HG02973 (cell line): ENCODE measurements at regions not wholly inside any gene's neighbourhood (a gene's known extent, or its start where the extent isn't known, plus 50 kb on each side); places are given as distances from the start of the nearest gene placed in this dataset.
A peak's percentile ranks its signal among the peaks of the same experiment; 100 is the strongest.

ENCODE experiments used
- ATAC-seq: cut with Tn5 transposase; IDR thresholded peaks from one replicate; pipeline ENCODE4 v1.9.1; 2021; ENCODE audit warnings: moderate library complexity; ENCODE audit not compliant: unreplicated experiment

DNA sequence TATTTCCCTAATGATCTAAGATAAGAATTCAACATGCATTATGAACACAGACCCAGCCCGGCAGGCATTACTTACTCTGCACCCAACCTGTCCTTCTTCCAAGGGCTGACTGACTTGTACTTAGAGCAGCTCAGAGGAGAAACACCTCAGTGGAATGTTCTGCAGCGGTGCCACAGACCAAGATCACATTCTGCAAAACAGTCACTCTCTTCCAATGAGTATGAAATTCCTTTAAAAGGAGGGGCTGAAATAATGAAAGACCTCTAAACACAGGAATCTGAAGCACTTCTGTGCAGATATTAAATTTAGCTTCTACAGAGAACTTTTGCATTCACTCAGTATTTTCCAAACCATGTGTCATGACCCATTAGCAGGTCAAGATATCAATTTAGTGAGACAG lies 172.9 kb downstream of the ZDHHC21 start:
- no peak for ATAC-seq

DNA sequence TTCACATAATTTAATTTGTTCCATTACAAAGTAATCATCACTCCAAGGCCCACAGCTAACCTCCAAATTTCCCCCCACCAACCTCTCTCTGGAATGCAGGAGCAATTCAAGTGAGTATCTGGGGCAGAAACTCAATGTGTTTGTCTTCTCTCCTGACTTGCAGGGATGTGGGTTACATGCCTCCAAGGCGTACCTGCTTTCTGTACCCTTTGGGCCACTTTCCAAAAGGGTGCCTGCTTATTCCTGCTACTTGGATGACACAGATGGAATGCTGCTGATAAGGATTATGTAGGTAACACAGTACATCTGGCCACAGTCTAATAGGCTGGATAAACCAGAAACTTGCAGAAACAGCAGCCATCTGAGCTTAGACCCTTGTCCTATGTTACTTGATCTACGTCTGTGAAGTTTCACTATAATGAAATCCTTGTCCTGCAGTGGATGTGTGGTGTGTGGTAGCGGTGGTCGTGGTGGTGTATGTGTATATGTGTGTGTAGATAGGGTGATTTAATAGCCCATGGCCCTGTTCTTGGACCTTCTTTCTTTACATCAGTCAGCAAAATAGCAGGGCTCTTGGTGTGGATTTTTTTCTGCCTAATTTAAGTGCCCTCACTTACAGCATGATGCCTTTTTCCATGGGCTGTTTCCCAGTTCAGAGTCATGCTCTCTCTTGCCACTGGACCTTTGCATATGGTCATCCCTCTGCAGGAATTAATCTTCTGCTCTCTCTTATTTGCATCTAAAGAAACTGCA lies 175.9 kb downstream of the ZDHHC21 start:
- no peak for ATAC-seq

DNA sequence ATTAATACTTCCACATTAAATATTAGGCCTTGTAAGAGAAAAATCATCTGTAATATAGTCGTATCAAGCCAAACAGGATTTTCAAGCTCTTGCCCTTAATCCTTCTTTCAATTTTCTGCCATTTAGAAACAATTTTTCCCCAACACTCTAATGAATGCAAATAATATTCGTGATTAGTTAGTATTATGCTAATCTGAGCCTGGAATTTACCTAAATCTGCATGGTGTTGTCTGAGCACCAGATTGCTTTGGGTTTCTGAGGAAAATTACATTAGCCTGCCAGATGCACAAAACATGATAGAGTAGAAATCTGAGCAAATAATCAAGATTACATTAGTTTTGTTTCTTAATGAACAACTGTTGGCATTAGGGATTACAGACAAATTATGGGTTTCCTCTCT lies 176.6 kb downstream of the ZDHHC21 start:
- no peak for ATAC-seq

DNA sequence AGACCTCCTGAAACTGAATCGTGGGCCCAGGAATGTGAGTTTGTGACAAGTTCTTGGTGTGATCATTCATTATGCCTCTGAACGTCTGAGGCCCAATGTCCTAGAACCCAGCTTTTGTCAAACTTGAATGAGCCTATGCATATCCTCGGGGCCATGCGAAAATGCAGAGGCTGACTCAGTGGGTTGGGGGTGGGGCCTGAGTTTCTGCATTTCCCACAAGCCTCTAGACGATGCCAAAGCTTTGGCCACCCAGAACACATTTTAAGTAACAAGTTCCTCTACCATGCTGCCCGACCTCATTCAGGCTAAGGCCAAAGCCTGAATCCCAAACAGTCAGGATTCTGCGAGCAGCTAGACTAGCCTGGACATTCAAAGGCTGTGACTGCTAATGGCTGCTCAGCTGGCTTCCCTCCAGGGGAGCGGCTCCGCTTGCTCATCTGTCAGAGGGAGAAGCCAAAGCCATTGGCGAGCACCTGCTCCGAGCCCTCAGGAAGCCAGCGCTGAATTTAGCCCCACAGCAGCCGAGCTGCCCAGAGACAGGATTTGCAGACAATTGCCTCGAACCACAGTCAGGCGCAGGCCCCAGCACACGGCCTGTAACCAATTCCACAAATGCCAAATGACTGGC lies 177.5 kb downstream of the ZDHHC21 start:
- ATAC-seq: no peak

DNA sequence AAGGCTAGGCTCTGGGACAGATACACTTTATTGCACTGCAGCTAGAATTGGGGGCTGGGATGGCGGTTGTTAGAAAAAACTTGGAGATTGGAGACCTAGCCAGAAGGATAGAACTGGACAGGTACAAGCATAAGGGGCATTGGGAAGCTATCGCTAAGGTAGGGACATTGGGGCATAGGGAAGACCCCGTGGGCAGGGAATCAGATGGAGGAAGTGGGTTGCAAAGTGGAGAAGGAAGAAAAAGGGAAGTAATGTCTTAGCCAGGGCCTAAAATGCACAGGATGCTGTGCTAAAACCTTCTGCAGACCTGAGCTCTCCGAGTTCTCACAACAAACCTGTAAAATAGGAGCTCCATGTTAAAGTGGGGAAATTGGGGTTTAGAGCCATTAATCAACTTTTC lies 178.2 kb downstream of the ZDHHC21 start:
- ATAC-seq: no peak

DNA sequence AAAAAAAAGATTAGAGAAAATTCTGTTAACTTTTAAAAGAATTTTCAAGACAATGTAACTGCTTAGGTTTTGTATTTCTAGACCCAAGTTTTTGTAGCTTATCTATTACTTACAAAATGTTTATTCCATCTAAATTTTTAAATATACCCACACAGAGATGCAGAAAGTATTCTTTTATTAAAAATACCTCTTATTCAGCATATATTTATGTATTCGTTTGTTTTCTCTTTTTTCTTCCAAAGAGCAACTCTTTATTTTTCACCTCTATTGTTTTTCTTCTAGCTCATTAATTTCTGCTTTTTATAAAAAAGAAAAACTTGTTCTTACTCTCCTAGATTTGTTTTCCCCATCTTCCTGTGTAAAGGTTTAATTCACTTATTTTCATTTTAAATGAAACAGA lies 180.3 kb downstream of the ZDHHC21 start:
- no peak for ATAC-seq

DNA sequence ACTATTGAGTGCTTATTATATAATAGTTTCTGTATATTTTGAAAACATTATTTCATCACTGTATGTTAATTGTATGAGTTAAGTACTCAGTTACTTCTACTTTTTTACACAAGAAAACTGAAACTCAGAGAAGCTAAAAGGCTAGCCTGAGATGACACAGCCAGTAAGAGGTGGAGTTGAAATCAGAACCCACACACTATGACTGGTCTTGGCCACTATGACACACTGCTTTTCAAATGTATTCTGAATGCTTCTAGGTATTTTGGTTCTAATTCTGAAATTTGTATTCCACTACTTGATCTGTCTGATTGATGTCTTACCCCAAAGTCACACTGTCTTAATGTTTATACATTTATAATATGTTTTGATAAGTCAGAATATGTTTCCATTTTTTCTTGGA lies 181.8 kb downstream of the ZDHHC21 start:
- peak; percentile 89 for ATAC-seq

DNA sequence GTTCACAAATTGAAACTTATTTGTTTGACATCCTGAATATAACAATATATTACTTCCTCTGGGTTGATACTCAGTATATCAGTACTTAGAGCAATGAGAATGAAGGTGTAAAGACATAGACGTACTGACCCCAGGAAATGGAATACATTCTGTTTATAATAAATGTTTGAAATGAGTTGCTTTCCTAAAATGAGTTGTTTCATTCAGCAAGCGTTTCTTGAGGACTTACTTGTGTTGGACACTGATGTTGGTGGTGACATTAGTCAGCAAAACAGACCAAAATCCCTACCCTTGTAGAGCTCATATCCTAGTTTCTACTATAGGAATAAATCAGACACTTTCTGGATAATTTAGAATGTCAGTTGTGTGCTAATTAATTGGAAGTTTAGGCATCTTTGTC lies 184.3 kb downstream of the ZDHHC21 start:
- ATAC-seq: no peak

DNA sequence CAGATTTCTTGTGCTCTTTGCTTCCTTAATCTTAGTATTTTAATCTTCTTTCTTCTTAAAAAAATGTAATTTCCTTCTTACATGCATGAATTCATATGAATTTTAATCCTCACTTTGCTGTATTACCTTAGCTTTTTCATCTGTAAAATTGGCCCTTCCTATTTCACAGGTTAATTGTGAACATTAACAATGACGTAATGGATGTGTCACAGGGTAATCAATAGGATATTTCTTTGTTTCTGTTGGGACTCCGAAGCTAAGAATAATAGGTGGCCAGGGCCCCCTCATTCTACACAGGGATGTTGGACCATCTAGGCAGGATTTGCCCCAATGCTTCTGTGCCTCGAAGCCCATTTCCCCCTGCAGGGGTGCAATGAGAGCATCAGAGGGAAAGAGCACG lies 187.4 kb upstream of the NFIB start:
- ATAC-seq: no peak

DNA sequence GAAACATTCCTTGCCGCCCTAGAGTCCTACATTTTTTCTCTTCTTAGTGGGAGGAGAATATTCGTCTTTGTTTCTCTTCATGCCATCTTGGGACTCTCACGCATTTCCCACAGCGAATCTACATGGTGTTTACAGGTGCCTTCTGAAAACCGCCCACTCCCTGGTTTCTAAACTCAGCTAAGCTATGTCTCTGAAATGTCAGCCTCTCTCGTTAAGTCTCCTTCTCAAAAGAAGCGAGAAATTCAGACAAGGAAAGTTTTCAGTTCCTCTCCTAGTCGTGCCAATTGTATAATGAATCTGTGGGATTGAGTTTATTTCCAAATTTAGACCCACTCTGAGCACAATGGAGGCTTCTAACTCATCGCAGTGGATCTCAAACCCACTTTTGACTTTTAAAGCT lies 186.8 kb upstream of the NFIB start:
- ATAC-seq: no peak

DNA sequence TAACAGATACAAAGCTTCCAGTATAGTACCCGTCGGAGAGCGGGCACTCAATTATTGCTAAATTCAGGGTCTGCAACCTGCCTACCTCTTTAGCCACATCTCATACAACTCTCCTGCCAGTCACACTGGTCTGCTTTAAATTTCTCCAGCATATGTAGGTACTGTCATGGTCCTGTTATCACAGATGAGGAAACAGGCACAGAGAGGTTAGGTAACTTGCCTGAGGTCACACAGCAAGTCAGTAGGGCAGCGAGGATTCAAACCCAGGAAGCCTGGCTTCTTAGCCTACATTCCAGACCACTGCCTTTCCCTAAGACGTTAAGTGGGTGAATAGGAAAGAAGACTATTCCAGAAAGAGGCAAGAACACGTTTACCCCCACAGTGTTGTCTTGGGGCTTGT lies 186.0 kb upstream of the NFIB start:
- ATAC-seq: no peak

DNA sequence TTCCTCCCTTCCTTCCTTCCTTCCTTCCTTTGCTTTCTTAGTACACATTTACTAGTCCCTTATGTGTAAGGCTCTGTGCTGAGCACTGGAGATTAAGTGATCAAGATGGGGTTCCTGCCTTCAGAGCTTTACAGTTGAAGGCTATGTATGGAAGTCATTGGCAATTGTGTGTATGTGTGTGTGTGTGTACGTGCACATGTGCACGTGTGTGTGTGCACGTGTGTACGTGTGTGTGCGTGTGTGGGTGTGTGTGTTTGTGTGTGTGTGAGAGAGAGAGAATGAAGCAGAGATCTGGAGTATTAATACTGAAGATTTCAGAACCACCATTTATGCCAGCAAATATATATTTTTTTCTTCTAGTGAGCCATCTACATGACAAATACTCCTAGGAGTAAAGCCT lies 184.9 kb upstream of the NFIB start:
- no peak for ATAC-seq

DNA sequence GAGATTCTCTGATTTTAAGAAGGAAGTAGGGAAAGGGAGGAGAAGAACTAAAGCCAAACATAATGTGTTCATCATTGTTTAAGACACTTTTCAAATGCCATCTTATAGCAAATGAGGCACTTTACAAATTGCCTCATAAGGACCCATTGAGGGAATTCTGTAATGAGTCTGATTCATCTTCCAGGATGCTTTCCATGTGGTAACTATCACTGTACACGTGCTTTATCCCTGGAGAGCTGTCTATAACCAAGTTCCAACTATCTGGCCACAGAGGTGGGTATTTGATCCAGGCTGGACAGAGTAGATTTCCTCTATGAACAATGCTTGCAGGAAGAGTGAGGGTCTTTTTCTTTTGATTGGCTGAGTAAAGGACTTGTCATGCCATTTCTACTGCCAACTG lies 183.5 kb upstream of the NFIB start:
- no peak for ATAC-seq

DNA sequence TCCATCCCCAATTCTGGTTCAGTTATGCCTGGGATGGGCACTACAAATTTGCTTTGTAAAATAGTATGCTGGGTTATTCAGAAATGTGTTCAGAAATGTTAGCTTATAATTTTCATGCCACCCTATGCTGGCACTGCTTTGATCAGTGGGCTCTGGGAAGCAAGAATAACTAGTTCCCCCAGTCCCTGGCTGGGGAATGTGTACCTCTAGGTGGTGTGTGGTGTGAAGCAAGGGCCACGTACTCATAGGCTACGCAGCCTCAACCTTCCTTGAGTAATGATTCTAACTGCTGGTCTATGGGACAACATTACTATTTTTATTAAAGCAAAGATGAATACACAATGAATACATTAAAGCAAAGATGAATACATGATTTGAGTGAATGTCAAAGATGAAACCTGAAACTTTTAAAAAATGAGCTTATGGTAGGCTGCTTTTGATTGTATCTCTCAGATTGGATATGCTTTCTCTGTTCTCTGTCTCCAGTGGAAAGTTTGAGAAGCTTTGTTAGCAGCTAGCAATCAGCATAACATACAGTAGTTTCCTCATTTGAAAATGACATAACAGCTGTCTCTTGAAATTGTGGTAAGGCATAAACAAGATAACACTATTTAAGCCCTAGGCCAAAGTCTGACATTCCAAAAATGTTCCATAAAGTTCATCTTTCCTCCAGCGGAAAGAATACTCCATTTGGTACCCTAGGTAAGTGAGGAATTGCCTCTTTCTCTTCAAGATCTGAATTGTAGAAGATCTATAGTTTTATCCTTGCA lies 174.7 kb upstream of the NFIB start:
- no peak for ATAC-seq

DNA sequence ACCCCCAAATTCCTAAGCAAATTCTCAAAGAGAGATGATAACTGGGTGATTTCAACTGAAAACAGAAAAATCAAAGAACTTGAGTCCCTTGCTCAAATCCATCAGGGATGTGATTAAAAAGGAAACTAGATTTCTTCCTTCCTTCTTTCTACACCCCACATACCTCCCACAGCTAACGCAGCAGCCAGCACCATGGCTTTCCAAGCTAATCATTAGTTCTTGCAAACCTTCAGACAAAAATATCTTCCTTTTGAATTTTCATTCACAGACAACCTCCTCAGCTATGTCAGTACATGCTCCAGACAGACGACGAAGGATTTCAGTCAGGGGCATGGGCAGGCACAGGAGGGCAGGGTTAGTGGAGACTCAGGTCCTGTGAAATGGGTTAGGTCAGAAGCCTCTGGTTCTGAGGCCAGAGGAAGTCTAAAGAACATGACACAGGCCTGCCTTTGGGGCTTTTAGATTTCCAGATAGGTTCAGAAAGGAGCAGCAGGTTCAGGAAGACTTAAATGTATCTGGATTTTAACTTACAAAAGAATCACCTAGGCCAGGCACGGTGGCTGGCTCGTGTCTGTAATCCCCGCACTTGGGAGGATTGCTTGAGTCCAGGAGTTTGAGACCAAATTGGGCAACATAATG lies 173.7 kb upstream of the NFIB start:
- ATAC-seq: no peak

DNA sequence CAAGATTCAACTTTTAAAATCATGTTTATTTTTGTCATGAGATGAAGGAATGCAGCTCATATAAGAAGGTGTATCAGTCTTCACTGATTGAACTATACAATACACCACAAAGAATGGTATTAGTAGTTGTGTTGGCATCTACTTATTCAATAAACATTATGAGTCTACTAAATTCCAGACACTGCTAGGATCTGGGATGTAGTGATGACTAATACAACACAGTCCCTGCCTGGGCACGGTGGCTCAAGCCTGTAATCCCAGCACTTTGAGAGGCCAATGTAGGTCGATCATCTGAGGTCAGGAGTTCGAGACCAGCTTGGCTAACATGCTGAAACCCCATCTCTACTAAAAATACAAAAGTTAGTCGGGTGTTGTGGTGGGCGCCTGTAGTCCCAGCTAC lies 171.4 kb upstream of the NFIB start:
- ATAC-seq: no peak

DNA sequence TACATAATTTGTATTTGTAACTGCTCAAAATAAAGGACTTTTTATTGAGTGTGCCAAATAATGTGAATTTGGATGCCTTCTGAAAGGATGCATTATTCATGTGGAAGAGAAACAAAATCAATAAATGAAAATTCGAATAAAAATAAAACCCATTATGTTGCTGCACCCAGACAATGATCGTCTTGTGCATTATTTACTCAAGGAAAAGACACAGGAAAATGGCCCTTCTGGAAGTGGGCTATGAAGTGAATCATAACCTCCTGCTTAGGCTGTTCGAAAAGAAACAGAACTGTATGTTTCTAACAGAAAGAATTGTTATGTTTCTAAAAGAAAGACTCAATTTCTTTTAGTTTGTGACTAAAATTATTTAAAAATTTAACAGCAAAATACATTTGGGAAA lies 168.9 kb upstream of the NFIB start:
- no peak for ATAC-seq

DNA sequence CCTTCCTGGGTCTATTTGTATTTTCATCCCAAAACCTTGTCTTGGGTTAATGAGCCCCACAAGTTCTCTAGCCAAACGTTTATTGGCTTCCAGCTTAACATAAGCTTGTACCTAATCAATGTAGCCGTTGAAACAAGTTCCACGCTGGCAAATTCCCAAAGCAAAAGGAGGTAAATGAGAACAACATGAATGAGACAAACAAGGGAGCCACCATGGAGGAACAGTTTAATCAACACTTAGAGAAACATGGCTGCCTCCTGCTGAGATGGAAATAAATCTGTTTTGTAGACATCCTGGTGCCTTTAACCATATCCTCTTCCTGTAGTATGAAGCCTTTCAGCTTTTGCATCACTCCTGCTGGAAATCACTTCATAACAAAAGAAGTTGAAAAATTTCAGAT lies 166.6 kb upstream of the NFIB start:
- no peak for ATAC-seq

DNA sequence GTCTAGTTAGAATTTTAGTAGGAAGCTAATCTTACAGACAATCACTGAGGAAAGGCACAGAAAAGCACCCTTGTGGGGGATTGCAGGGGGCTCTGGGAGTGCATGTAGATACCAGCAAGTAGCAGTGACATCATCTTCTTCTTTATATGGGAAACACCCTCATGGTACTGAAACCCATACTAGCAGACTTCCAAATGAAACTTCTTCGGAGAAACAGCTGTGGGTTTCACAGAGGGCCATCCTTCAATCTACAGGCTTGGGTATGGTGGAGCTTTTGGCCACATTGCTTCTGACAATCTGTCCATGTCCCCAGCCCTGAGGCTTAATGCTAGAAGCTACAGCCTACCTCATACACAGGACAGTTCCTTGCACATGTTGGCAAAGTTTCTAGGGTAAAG lies 165.2 kb upstream of the NFIB start:
- ATAC-seq: no peak

DNA sequence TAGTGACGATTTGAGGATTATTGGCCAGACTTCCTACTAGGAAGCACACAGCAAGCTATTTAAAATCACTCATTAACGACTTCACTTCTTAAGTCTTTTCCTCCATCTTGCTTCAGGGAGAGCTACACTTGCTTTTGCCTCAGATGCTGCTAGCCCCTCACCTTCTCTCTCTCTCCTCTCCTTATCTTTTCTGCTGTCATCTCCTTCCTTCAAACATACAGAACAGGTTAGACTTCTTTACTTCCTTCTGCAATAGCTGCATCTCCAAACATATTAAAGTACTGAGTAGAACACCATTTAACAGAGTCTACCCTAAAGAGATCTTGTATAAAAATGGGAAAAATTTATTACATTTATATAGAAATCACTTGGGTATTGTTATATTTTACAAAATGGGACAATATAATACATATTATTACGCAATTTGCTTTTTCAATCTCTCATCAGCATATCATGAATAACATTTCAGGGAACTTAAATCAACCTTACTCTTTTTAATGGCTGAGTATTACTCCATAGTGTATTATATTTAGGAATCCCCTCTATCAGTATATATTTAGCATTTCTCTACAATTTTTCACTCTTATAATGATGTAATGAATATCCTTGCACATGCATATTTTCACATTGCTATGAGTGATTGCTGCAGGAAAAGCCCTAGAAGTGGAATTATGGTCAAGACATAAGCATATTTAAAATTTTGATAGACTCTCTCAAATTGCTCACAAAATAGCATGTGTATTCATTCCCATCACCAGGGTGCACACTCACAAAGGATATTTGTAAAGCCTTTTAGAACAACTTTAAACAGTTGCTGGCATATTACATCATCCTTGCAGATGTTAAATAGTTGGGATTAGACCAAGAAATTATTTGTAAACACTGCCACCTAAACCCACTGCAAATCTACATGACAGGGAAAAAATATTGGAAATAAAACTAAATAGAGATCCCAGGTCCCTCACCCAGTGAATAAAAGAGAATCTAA lies 164.5 kb upstream of the NFIB start:
- ATAC-seq: no peak

DNA sequence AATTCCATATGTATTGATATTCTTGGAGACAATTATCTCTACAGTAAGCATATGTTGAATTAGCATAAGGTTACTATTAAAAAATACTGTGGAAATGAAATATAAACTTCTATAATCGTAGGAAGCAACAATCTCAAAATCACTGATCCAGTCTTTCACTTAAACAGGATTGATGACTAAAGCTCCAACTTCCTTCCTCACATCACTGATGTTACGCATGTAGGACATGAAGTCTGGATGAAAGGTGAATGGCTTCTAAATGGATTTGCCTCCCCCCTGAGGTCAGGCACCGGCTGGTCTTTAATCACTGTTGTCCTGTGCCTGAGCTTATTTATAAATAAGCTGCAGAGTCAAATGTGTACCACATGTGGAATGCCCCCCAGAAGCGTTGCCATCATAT lies 157.1 kb upstream of the NFIB start:
- no peak for ATAC-seq
